ENCODE measurements at regions not wholly inside any gene's neighbourhood (a gene's known extent, or its start where the extent isn't known, plus 50 kb on each side); places are given as distances from the start of the nearest gene placed in this dataset.

GRCh38 chr6:166240889-166241288 is 67.3 kb downstream of the PRR18 start:
- 30% methylated on average over 8 of the region's 11 CpGs; no CpG with 5 or more reads in 1 of the 2 experiments for WGBS, 2 experiments (ENCODE audit: extremely low coverage in 1 of 2, insufficient coverage in 1 of 2, insufficient read length in 1 of 2, insufficient replicate concordance in 2 of 2, low coverage in 1 of 2, low lambda C conversion rate in 2 of 2, missing lambda C conversion rate in 1 of 2)

More at GRCh38 chr6:166240889-166241288, 67.3 kb downstream of the PRR18 start:
- Histone ChIP-seq H2BK20ac (ENCODE audit: low read length) (no peak overlapping the region), H3K4ac (replicated peaks; ENCODE audit: insufficient read length, low read depth, low read length) (no peak overlapping the region), H2AK5ac (ENCODE audit: low read depth, low read length) (no peak overlapping the region), H4K5ac (ENCODE audit: insufficient read length, low read depth, low read length) (no peak overlapping the region), H2AFZ (ENCODE audit: low read length) (no peak overlapping the region), H3K9ac (replicated peaks in 1 of 4; ENCODE audit: extremely low read depth in 1 of 4, low read depth in 3 of 4, low read length in 3 of 4) (no peak overlapping the region), H3K23me2 (ENCODE audit: low read depth, low read length) (no peaks in the 10 kb centered on the region), H3K23ac (ENCODE audit: insufficient read length) (no peak overlapping the region), H3K4me1 (replicated peaks in 1 of 4; ENCODE audit: control insufficient read depth in 3 of 4, insufficient read depth in 4 of 4, low read length in 3 of 4) (peaks cover 0 to 5% (median 0%) of the 10 kb centered on the region in 4 experiments; a peak in 2 of 7 replicates), H3K79me2 (ENCODE audit: control insufficient read depth in 1 of 2, insufficient read depth in 2 of 2, low read length in 2 of 2) (no peaks in the 10 kb centered on the region), H2BK5ac (ENCODE audit: low read depth, low read length) (no peak overlapping the region), H3K4me3 (ENCODE audit: extremely low read depth in 1 of 4, insufficient read depth in 2 of 4, low read depth in 3 of 4, low read length in 4 of 4) (no peak overlapping the region), H4K20me1 (replicated peaks in 1 of 2; ENCODE audit: control insufficient read depth in 1 of 2, insufficient read depth in 2 of 2, low read length in 2 of 2) (no peaks in the 10 kb centered on the region), H3K27ac (ENCODE audit: low read depth, low read length) (no peak overlapping the region), H3K18ac (ENCODE audit: extremely low read depth, low read length) (no peak overlapping the region), H2BK15ac (ENCODE audit: low read length) (no peak overlapping the region; the same call in 1 of the 2 replicates), H4K8ac (ENCODE audit: extremely low read depth, insufficient read depth, low read length) (no peak overlapping the region; the same call in 1 of the 2 replicates), H3K4me2 (ENCODE audit: insufficient read depth in 1 of 2, low read depth in 2 of 2, low read length in 2 of 2) (peak overlapping the region in 1 of 2 experiments; percentile 12; a peak in 1 of 4 replicates), H3K14ac (ENCODE audit: insufficient read length) (no peak overlapping the region), H2BK120ac (replicated peaks; ENCODE audit: low read depth, low read length) (no peak overlapping the region), H3K9me3 (ENCODE audit: insufficient read depth in 2 of 2, low read depth in 1 of 2, low read length in 1 of 2) (no peaks in the 10 kb centered on the region), H2BK12ac (ENCODE audit: low read depth, low read length) (no peak overlapping the region), H3K27me3 (replicated peaks in 1 of 4; ENCODE audit: control insufficient read depth in 3 of 4, extremely low read depth in 1 of 4, insufficient read depth in 3 of 4, low read length in 3 of 4) (peaks cover 0 to 2% (median 0%) of the 10 kb centered on the region in 4 experiments; a peak in 2 of 7 replicates), H3K79me1 (ENCODE audit: low read depth, low read length) (no peaks in the 10 kb centered on the region), H3K36me3 (ENCODE audit: control insufficient read depth in 2 of 4, insufficient read depth in 4 of 4, low read length in 3 of 4) (no peaks in the 10 kb centered on the region), H3K56ac (replicated peaks; ENCODE audit: insufficient read length, low read depth, low read length) (no peak overlapping the region), H4K91ac (replicated peaks; ENCODE audit: insufficient read length, low read length) (no peak overlapping the region)
- ChIA-PET POLR2A (ENCODE audit: partially characterized antibody) (no interaction called here), CTCF (ENCODE audit: partially characterized antibody) (interaction anchor here (1.0 to 1.9 kb wide), 4 partner anchors 10 to 161 kb away, joined by 3 to 12 read pairs (median 4); no protein-coding TSS in a partner anchor)
- FAIRE-seq, result no peak
- TF ChIP-seq EZH2 (IDR thresholded peaks at IDR 0.05; ENCODE audit: low read depth, low read length, severe bottlenecking), result no peak
- TF ChIP-seq CEBPB (IDR thresholded peaks at IDR 0.05; ENCODE audit: low read depth, low read length), result no peak
- TF ChIP-seq MAFK (IDR thresholded peaks at IDR 0.05; ENCODE audit: low read depth, low read length), result no peak
- TF ChIP-seq HDAC2 (IDR thresholded peaks at IDR 0.05; ENCODE audit: borderline replicate concordance in 1 of 2, low read depth in 2 of 2, low read length in 2 of 2), result no peak
- no peak for TF ChIP-seq SIX5 (IDR thresholded peaks at IDR 0.05; ENCODE audit: low read depth, low read length)
- TF ChIP-seq FOSL1 (IDR thresholded peaks at IDR 0.05; ENCODE audit: insufficient read depth, low read depth, low read length), result no peak
- peak in 1 of 3 experiments; percentile 3; a peak in 1 of 4 replicates for TF ChIP-seq CTCF (IDR thresholded peaks at IDR 0.05; ENCODE audit: control extremely low read depth in 1 of 3, insufficient read depth in 1 of 3, low read depth in 1 of 3, low read length in 3 of 3)
- TF ChIP-seq SUZ12 (IDR thresholded peaks at IDR 0.05; ENCODE audit: low read length), result no peak
- no peak for DNase-seq (ENCODE audit: low read depth in 1 of 2, low spot score in 2 of 2)
